GM21825 (cell line): ENCODE measurements at regions not wholly inside any gene's neighbourhood (a gene's known extent, or its start where the extent isn't known, plus 50 kb on each side); places are given as distances from the start of the nearest gene placed in this dataset.
A peak's percentile ranks its signal among the peaks of the same experiment; 100 is the strongest.
"Not testable (repeated sequence)": the region's sequence is repeated elsewhere in the genome, so short reads cannot be mapped to it uniquely, and the experiment has no call there.

Experiments used
- ATAC-seq: cut with Tn5 transposase; IDR thresholded peaks from one replicate; pipeline ENCODE4 v1.9.1; 2021; ENCODE audit warnings: mild to moderate bottlenecking, moderate library complexity; ENCODE audit not compliant: unreplicated experiment

- no peak for ATAC-seq
Measured at GRCh38 chr1:232579958-232580941, 49.7 kb downstream of the SIPA1L2 start.

- ATAC-seq = no peak
Measured at GRCh38 chr1:232579466-232579865, 50.5 kb downstream of the SIPA1L2 start.

DNA sequence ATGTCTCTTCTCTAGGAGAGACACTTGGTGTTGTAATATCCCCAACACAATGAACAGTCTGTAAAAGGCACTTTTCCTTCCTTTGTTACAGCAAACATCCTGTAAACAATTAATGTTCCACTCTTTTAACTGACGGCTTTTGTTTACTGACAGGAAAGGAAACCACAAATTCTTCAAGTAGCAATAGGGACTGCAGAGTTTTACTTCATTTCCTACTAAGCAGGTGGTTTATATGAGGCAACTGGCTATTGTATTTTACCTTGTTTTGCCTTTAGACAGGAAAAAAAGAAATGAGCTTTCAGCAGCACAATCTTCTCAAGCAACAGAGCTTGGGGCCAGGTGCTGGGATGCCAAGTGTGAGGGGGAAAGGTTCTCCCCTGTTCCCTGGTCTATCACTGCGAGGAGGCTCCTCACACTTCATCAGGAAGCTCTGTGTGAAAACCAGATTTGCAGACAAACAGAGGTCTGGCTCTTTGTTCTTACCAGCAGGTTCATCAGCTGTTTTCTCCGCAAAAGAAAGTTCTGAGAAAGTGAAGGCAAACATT, 51.2 kb downstream of the SIPA1L2 start:
- peak; percentile 86 for ATAC-seq

DNA sequence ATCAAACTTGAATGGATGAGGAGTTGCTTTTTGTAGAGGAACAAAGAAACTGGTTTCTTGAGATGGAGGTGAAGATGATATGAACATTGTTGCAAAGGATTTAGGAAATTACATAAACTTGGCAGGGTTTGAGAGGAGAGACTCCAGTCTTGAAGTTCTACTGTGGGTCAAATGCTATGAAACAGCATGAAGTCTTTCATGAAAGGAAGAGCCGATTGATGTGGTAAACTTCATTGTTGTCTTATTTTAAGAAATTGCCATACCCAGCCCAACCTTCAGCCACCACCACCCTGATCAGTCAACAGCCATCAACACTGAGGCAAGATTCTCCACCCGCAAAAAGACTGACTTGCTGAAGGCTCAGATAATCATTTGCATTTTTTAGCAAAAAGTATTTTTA, 52.2 kb downstream of the SIPA1L2 start:
- ATAC-seq = no peak

- no peak for ATAC-seq
Measured at GRCh38 chr1:232576537-232576936, 53.4 kb downstream of the SIPA1L2 start.

DNA sequence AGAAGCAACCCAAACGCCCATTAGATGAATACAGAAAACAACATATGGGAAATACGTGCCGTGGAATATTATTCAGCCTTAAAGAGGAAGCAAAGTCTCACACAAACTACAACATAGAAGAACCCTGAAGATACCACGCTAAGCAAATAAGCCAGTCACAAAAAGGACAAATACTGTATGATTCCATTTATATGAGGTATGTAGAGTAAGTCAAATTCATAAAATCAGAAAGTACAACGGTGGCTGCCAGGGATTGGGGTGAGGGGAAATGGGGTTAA, 54.2 kb downstream of the SIPA1L2 start:
- ATAC-seq = no peak

DNA sequence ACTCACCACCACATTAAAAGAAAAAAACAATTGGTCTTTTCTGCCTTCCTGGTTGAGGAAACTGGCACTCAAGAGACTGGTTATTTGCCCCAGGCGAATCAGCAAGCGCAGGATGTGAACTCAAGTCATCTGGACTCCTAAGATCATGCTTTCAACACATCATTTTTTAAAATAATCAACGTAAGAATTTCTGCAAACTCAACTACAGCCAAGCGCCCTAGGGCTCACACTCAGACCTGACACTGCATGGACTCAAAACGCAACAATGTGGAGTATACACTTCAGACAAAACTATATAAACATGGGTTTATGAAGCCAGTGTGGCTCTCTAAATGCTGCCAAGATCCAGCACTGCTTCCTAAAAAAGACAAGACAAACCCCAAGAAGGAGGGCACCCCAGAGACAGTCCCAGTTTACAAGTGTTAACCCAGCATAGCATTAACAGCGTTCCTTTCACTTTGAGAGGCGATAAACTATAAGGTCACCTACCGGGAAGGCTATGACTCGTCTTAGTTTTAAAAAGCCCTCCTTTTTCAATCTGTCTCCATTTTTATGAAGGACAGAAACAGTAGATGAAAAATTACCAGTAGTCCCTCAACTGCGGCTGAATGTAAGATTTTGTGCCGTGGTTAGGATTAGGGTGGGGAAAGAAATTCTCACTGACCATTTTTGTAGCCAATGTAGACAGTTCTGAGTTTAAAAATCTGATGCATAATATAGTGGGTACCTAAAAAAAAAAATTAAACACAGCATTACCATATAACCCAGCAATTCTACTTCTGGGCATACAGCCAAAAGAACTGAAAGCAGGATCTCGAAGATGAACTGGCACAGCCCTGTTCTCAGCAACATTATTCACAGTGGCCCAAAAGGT, 54.8 kb downstream of the SIPA1L2 start:
- ATAC-seq = no peak

- ATAC-seq = no peak
Measured at GRCh38 chr1:232574077-232574476, 55.9 kb downstream of the SIPA1L2 start.

DNA sequence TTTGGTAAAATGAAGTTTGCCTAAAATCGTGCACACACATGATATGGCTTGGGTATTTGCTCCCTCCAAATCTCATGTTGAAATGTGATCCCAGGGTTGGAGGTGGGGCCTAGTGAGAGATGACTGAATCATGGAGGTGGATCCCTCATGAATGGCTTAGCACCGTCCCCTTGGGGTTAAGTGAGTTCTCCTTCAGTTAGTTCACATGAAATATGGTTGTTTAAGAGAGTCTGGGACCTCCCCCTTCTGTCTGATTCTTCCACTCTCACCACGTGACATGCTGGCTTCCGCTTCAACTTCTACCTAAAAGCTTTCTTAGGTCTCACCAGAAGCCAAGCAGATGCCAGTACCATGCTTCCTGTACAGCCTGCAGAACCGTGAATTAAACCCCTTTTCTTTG, 58.4 kb downstream of the SIPA1L2 start:
- ATAC-seq = no peak

DNA sequence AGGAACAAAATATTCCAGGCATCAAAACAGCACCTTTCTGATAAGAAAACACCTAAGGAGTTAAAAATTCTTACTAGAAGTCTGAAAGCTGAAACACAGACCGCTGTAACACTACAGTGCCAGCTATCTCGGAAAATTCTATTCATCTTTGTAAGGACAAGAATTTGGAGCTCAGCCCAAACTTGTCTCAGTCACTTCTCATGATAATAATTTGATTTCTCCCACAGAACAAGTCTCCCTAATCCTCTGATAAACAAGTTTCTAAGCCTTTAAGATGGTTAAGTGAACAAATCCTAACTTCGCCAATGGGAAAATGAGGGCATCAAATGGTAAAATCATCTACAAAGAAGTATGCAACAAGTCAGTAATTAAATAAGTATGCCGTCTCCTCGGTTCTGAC, 59.9 kb downstream of the SIPA1L2 start:
- ATAC-seq = no peak

GRCh38 chr1:232569554-232569921, 60.4 kb downstream of the SIPA1L2 start:
- not testable (repeated sequence) for ATAC-seq

DNA sequence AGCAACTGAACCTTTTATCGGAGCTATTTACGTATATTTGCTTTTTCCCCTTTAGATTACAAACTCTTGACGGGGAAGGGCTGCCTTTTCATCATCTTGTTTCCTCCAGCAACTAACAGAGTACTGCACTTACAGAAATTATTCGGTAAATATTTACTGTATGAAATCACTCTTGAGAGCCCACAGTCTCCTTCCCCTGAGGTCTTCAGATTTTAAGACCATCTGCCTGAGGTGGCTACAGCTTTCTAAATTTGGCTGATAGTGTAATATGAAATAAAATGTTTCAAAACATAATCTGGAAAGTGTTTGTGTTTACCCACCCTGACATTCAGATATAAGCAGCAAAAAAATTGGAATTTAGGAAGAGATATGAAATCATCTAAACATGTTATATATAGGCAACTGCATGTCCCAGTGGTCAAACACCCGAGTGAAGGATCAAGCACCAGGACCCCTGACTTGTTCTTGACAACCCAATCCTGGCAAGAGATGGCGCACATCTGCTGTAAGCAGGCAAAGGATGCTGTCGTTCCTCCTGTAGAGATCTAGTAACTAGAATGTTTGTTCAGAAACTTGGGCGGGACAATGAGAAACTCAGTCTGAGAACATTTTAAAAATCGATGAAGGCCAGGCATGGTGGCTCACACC, 60.9 kb downstream of the SIPA1L2 start:
- no peak for ATAC-seq

- ATAC-seq = no peak
Measured at GRCh38 chr1:232568331-232568852, 61.5 kb downstream of the SIPA1L2 start.

- no peak for ATAC-seq
Measured at GRCh38 chr1:232566093-232566492, 63.8 kb downstream of the SIPA1L2 start.

- ATAC-seq = no peak
Measured at GRCh38 chr1:232562855-232563510, 67.0 kb downstream of the SIPA1L2 start.

GRCh38 chr1:232561381-232561780, 68.6 kb downstream of the SIPA1L2 start:
- no peak for ATAC-seq

GRCh38 chr1:232560940-232561339, 69.0 kb downstream of the SIPA1L2 start:
- no peak for ATAC-seq

GRCh38 chr1:232558954-232559353, 71.0 kb downstream of the SIPA1L2 start:
- no peak for ATAC-seq

DNA sequence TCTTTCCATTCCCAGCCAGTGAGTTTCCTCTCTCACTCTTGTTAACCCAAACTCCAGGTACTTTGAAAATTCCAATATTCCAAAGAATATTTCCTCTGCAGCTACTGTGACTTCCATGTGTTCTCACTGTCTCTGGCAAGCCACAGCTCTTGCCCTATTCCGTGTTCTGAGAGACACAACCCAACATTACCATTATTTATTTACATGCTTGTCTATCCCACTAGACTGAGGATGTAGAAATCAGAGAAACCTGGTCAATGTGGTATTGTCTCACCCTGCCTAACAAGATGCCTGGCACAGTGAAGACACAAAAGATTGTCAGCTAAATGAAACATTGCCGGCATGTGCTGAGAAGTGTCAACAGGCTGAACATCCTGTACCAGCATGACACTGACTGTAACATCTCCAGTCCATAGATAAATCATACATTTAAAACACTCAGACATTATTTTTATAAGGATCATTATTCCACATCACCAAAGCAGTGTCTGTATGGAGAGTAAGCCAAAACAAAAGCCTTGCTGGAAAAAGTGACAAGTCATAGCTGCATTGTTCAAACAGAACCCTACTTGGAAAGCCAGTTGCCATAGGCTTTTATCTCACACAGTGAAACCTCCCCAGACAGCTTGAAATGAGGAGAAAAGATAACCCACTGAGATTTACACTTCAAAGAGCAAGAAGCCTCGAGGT, 72.3 kb downstream of the SIPA1L2 start:
- ATAC-seq = no peak

- no peak for ATAC-seq
Measured at GRCh38 chr1:232557096-232557495, 72.8 kb downstream of the SIPA1L2 start.
